ENCODE measurements at regions not wholly inside any gene's neighbourhood (a gene's known extent, or its start where the extent isn't known, plus 50 kb on each side); places are given as distances from the start of the nearest gene placed in this dataset.
"Not testable (repeated sequence)": the region's sequence is repeated elsewhere in the genome, so short reads cannot be mapped to it uniquely, and the experiment has no call there.

GRCh38 chr6:103294376-103294775, 1565.3 kb downstream of the HACE1 start:
- DNase-seq (ENCODE audit: low spot score), result not testable (repeated sequence)

- no peak for DNase-seq (ENCODE audit: low spot score)
Observed at GRCh38 chr6:103284835-103285234, 1574.9 kb downstream of the HACE1 start.

GRCh38 chr6:103280417-103280816, 1579.3 kb downstream of the HACE1 start:
- DNase-seq (ENCODE audit: low spot score), result no peak

GRCh38 chr6:103277936-103278335, 1581.8 kb downstream of the HACE1 start:
- no peak for DNase-seq (ENCODE audit: low spot score)

- no peak for DNase-seq (ENCODE audit: low spot score)
Observed at GRCh38 chr6:103273048-103273447, 1586.7 kb downstream of the HACE1 start.

GRCh38 chr6:103269581-103269980, 1590.1 kb downstream of the HACE1 start:
- no peak for DNase-seq (ENCODE audit: low spot score)

GRCh38 chr6:103268335-103268734, 1591.4 kb downstream of the HACE1 start:
- DNase-seq (ENCODE audit: low spot score), result no peak

- DNase-seq (ENCODE audit: low spot score), result no peak
Observed at GRCh38 chr6:103264020-103264419, 1595.7 kb downstream of the HACE1 start.

GRCh38 chr6:103255132-103255531, 1604.6 kb downstream of the HACE1 start:
- DNase-seq (ENCODE audit: low spot score), result no peak

GRCh38 chr6:103236923-103237322, 1622.8 kb downstream of the HACE1 start:
- DNase-seq (ENCODE audit: low spot score), result no peak

- DNase-seq (ENCODE audit: low spot score), result no peak
Observed at GRCh38 chr6:103231181-103231580, 1628.5 kb downstream of the HACE1 start.

GRCh38 chr6:103215847-103216246, 1643.9 kb downstream of the HACE1 start:
- DNase-seq (ENCODE audit: low spot score), result no peak

- no peak for DNase-seq (ENCODE audit: low spot score)
Observed at GRCh38 chr6:103210686-103211085, 1649.0 kb downstream of the HACE1 start.

- no peak for DNase-seq (ENCODE audit: low spot score)
Observed at GRCh38 chr6:103198386-103198785, 1661.3 kb downstream of the HACE1 start.

- no peak for DNase-seq (ENCODE audit: low spot score)
Observed at GRCh38 chr6:103193413-103193812, 1666.3 kb downstream of the HACE1 start.

- no peak for DNase-seq (ENCODE audit: low spot score)
Observed at GRCh38 chr6:103191391-103192093, 1668.2 kb downstream of the HACE1 start.

- DNase-seq (ENCODE audit: low spot score), result no peak
Observed at GRCh38 chr6:103184776-103185175, 1674.9 kb downstream of the HACE1 start.

GRCh38 chr6:103183831-103184411, 1675.8 kb downstream of the HACE1 start:
- no peak for DNase-seq (ENCODE audit: low spot score)

GRCh38 chr6:103178193-103178592, 1681.5 kb downstream of the HACE1 start:
- no peak for DNase-seq (ENCODE audit: low spot score)

- DNase-seq (ENCODE audit: low spot score), result no peak
Observed at GRCh38 chr6:103177791-103178190, 1681.9 kb downstream of the HACE1 start.

- no peak for DNase-seq (ENCODE audit: low spot score)
Observed at GRCh38 chr6:103175056-103175455, 1684.7 kb downstream of the HACE1 start.

GRCh38 chr6:103167345-103168071, 1692.2 kb downstream of the HACE1 start:
- DNase-seq (ENCODE audit: low spot score), result no peak

All from CD4-positive, alpha-beta T cell treated with Interleukin-6 at 100 ng/mL for 8 hours (primary cell).